Tibial nerve (tissue), 4 donors: ENCODE measurements at regions not wholly inside any gene's neighbourhood (a gene's known extent, or its start where the extent isn't known, plus 50 kb on each side); places are given as distances from the start of the nearest gene placed in this dataset.

ENCODE experiments used
- DNase-seq, 2 donors: peaks; one replicate each; pipeline ENCODE4 v3.0.0-alpha.2; 2019; ENCODE audit warnings: low spot score in 2 of 2
- H3K27ac ChIP-seq, 4 donors: fragments of 200-600 bp; sonication (generic) in 3 of 4; one replicate each; pipeline ENCODE4 v1.5.1; 2017 to 2019; ENCODE audit warnings: mild to moderate bottlenecking in 1 of 4
- H3K27me3 ChIP-seq, 2 donors: fragments of 200-600 bp; sonication (generic) in 1 of 2; one replicate each; pipeline versions ENCODE4 v1.5.1 to v1.6.0; 2017 to 2019
- H3K36me3 ChIP-seq, 3 donors: fragments of 200-600 bp; sonication (generic); one replicate each; pipeline ENCODE4 v1.5.1; 2018 to 2019
- H3K4me1 ChIP-seq, 4 donors: fragments of 200-600 bp; sonication (generic) in 3 of 4; one replicate each; pipeline ENCODE4 v1.5.1; 2017 to 2019
- H3K4me3 ChIP-seq, 4 donors: fragments of 200-600 bp; sonication (generic) in 3 of 4; one replicate each; pipeline ENCODE4 v1.5.1; 2017 to 2019; ENCODE audit warnings: mild to moderate bottlenecking in 1 of 4, moderate library complexity in 1 of 4
- H3K9me3 ChIP-seq, 4 donors: fragments of 200-600 bp; sonication (generic) in 3 of 4; one replicate each; pipeline ENCODE4 v1.5.1; 2017 to 2019
- CTCF ChIP-seq, 5 experiments: fragments of 200-600 bp in 3 of 5; fragments of 450-650 bp in 2 of 5; sonication (generic) in 3 of 5; IDR thresholded peaks; one replicate each; pipeline ENCODE4 v1.5.1; 2016 to 2019; ENCODE audit warnings: antibody characterized with exemption in 5 of 5, mild to moderate bottlenecking in 3 of 5, moderate library complexity in 2 of 5
- EP300 ChIP-seq, 2 donors: sonication (generic); formaldehyde crosslinking; IDR thresholded peaks; one replicate each; pipeline ENCODE4 v1.6.1; 2017; ENCODE audit warnings: antibody characterized with exemption in 2 of 2, mild to moderate bottlenecking in 1 of 2
- POLR2A ChIP-seq, 2 donors: fragments of 450-650 bp; IDR thresholded peaks; one replicate each; pipeline ENCODE4 v1.6.1; 2017; ENCODE audit warnings: antibody characterized with exemption in 2 of 2, mild to moderate bottlenecking in 2 of 2, moderate library complexity in 2 of 2
- WGBS, 2 donors: methylation state at CpG; one replicate each; pipeline ENCODE4 v1.1.5; 2018; 5-methylcytosine and 5-hydroxymethylcytosine counted together

GRCh38 chr6:90413867-90414266, 117.2 kb upstream of the BACH2 start:
- Histone ChIP-seq H3K27me3 (no peaks in the 10 kb centered on the region), H3K9me3 (no peaks in the 10 kb centered on the region), H3K27ac (no peak overlapping the region), H3K36me3 (no peaks in the 10 kb centered on the region), H3K4me3 (peak overlapping the region in 3 of 4 donors; percentile 39 to 41 (median 41)), H3K4me1 (peaks cover 0 to 9% (median 0%) of the 10 kb centered on the region in 4 donors)
- WGBS, 2 donors: 1 to 2% methylated on average over 8 of the region's 8 CpGs
- TF ChIP-seq CTCF (IDR thresholded peaks at IDR 0.05): no peak
- TF ChIP-seq POLR2A (IDR thresholded peaks at IDR 0.05): no peak
- TF ChIP-seq EP300 (IDR thresholded peaks at IDR 0.05): no peak
- DNase-seq: peak in 1 of 2 donors; percentile 11

GRCh38 chr6:90413396-90413795, 116.8 kb upstream of the BACH2 start:
- no peak for DNase-seq
- H3K27ac ChIP-seq: no peak overlapping the region
- WGBS, 2 donors: 42% methylated on average over 14 of the region's 14 CpGs
- peak overlapping the region in 3 of 4 donors; percentile 39 to 41 (median 41) for H3K4me3 ChIP-seq
- H3K9me3 ChIP-seq: no peaks in the 10 kb centered on the region
- no peaks in the 10 kb centered on the region for H3K27me3 ChIP-seq
- no peaks in the 10 kb centered on the region for H3K36me3 ChIP-seq
- no peak for TF ChIP-seq POLR2A (IDR thresholded peaks at IDR 0.05)
- TF ChIP-seq EP300 (IDR thresholded peaks at IDR 0.05): no peak
- TF ChIP-seq CTCF (IDR thresholded peaks at IDR 0.05): no peak
- H3K4me1 ChIP-seq: peaks cover 0 to 9% (median 0%) of the 10 kb centered on the region in 4 donors

- WGBS, 2 donors: 85 to 98% methylated on average over 2 to 3 of the region's 3 CpGs
- TF ChIP-seq EP300 (IDR thresholded peaks at IDR 0.05): no peak
- Histone ChIP-seq H3K27ac (no peak overlapping the region), H3K4me1 (peaks cover 0 to 9% (median 0%) of the 10 kb centered on the region in 4 donors), H3K4me3 (no peak overlapping the region), H3K9me3 (no peaks in the 10 kb centered on the region), H3K36me3 (no peaks in the 10 kb centered on the region), H3K27me3 (no peaks in the 10 kb centered on the region)
- no peak for DNase-seq
Observed at GRCh38 chr6:90412538-90413369, 116.1 kb upstream of the BACH2 start.

GRCh38 chr6:90411292-90411781, 114.7 kb upstream of the BACH2 start:
- H3K4me1 ChIP-seq: peaks cover 0 to 9% (median 0%) of the 10 kb centered on the region in 4 donors
- no peak overlapping the region for H3K27ac ChIP-seq
- DNase-seq: no peak
- no peak overlapping the region for H3K4me3 ChIP-seq
- H3K9me3 ChIP-seq: no peaks in the 10 kb centered on the region
- 86 to 90% methylated on average over 7 of the region's 7 CpGs for WGBS, 2 donors
- H3K36me3 ChIP-seq: no peaks in the 10 kb centered on the region
- no peak for TF ChIP-seq POLR2A (IDR thresholded peaks at IDR 0.05)
- no peak for TF ChIP-seq EP300 (IDR thresholded peaks at IDR 0.05)
- no peak for TF ChIP-seq CTCF (IDR thresholded peaks at IDR 0.05)
- no peaks in the 10 kb centered on the region for H3K27me3 ChIP-seq

- DNase-seq: no peak
- 76 to 89% methylated on average over 1 of the region's 1 CpG for WGBS, 2 donors
- Histone ChIP-seq H3K9me3 (no peaks in the 10 kb centered on the region), H3K27me3 (no peaks in the 10 kb centered on the region), H3K4me3 (no peak overlapping the region), H3K36me3 (no peaks in the 10 kb centered on the region), H3K27ac (no peak overlapping the region), H3K4me1 (peaks cover 0 to 9% (median 0%) of the 10 kb centered on the region in 4 donors)
- no peak for TF ChIP-seq CTCF (IDR thresholded peaks at IDR 0.05)
- no peak for TF ChIP-seq POLR2A (IDR thresholded peaks at IDR 0.05)
- no peak for TF ChIP-seq EP300 (IDR thresholded peaks at IDR 0.05)
Observed at GRCh38 chr6:90409700-90410099, 113.1 kb upstream of the BACH2 start.
